SK-N-MC (cell line): ENCODE measurements at regions not wholly inside any gene's neighbourhood (a gene's known extent, or its start where the extent isn't known, plus 50 kb on each side); places are given as distances from the start of the nearest gene placed in this dataset.

Source experiments
- EZH2 ChIP-seq: fragments of 200-600 bp; sonication (generic); IDR thresholded peaks from one replicate; pipeline ENCODE4 v1.6.1; 2017; ENCODE audit warnings: antibody characterized with exemption
- FOXP2 ChIP-seq: optimal IDR thresholded peaks from 2 replicates; pipeline ENCODE3; 2011; ENCODE audit warnings: mild to moderate bottlenecking, moderate library complexity; ENCODE audit not compliant: insufficient read depth; ENCODE audit errors: extremely low read length, control extremely low read depth
- POLR2AphosphoS5 ChIP-seq: IDR thresholded peaks from 2 replicates; pipeline ENCODE4 v1.6.1; 2012; ENCODE audit warnings: mild to moderate bottlenecking, low read depth, low read length, borderline replicate concordance

- no peak for TF ChIP-seq POLR2AphosphoS5
- TF ChIP-seq EZH2: no peak
- TF ChIP-seq FOXP2: no peak
Observed at GRCh38 chr10:59047180-59047579, 129.3 kb upstream of the PHYHIPL start.
